Stimulated activated CD8-positive, alpha-beta memory T cell treated with anti-CD3 and anti-CD28 coated beads, Interleukin-2, amount 100 ng/mL, for 1 hour (primary cell): ENCODE measurements at regions not wholly inside any gene's neighbourhood (a gene's known extent, or its start where the extent isn't known, plus 50 kb on each side); places are given as distances from the start of the nearest gene placed in this dataset.
"Not testable (repeated sequence)": the region's sequence is repeated elsewhere in the genome, so short reads cannot be mapped to it uniquely, and the experiment has no call there.

Source experiments
- DNase-seq, 2 donors: peaks; one replicate each; pipeline ENCODE4 v3.0.0-alpha.2; 2020; ENCODE audit warnings: low read depth in 2 of 2

DNA sequence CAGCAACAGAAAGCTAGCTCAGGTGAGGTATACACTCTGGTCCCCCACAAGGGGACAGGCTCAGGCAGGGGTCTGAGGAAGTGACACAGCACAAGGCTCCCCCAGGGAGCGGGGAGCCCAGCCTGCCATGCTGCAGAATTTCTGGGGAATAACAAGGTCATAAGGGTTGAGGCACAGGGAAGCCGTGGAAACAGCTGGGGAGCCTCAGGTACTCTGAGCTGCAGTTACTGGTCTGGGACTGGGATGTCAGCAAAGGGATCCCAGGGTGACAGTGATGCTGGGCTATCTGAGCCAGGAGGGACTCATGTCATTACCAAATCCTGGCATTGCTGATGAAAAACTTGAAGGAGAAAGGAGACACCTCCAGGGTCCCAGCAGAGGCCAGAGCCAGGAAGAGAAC lies 64.4 kb upstream of the NANOS1 start:
- DNase-seq = no peak

DNA sequence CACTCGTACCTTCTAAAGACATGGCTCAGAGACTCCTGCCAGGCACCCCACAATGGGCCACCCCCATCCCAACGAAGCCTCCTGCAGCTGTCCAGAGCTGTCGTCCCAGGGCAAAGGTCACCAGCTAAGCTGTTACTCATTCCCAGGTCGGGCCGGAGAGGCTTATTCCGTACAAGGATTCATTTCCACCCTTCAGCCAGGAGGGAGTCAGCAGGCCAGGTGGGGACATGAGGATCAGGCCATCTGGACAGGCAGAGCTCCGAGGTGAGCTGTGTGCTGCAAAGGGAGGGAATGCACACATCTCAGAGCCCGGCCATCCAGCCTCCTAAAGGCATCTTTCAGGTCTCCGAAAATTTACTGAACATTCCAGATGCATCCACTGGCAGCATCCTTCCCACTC lies 63.9 kb upstream of the NANOS1 start:
- no peak for DNase-seq

DNA sequence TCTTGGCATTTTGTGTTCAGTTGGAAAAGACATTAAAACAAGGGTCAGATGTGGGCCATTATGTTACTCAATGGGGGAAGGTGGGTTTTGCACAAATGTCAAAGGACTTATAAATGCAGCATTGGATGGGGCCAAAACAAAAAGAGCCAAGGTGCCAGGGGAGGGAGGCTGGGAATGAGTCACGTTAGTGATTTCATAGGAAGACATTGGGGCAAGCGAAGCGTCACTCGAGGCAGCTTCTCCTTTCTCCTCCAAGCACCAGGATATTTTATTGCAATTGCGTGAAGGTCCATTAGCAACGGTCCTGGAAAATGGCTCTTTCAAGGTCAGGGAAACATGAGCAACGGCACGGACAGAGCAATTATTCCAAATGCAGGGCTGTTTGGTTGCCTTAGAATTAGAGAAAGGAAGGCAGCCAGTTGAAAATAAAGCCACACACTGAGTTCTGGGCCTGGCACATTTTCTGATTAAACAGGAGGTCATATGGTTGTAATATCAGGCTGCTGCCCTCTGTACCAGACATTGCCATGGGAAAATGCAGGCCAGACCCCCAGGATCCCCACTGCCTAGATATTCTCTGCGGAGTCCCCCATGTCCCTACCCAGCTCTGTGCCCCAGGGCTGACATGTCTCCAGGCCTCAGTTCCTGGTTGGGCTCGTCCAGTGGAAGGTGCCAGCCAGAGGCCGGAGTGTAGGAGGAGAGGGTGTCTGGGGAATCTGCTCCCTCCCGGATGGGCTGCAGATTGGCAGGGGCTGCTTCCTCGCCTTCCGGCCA lies 63.3 kb upstream of the NANOS1 start:
- no peak for DNase-seq

DNA sequence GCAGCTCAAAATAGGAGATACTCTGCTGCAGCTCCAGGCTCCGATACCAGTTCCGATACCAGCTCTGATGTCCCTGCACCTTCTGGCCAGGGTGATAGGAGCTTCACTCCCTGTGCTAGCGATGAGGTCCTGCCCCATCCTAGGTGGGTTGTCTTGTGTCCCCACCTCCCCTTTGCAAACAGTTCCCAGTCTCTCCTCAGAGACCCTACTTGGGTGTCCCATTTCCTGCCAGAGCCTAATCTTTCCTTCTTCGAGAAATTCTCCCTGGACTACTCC lies 62.7 kb upstream of the NANOS1 start:
- DNase-seq = no peak

DNA sequence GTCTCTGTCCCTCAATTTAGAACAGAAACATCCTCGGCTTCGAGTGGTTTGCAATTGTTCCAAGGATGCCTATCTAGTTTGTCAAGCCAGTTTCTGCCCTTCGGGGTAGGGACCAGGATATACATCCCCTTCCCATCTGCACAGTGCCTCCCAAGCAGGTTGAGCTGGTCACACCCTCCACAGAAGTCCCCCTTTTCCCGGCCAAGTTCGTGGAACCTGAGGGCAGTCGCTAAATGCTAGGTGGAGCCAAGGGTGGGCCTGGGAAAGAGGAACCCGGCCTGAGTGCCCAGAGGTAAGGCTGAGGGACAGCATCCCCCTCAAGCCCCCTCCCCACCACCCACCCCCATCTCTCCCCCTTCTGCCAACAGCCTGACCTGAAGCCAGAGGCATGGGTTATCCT lies 62.4 kb upstream of the NANOS1 start:
- no peak for DNase-seq

DNA sequence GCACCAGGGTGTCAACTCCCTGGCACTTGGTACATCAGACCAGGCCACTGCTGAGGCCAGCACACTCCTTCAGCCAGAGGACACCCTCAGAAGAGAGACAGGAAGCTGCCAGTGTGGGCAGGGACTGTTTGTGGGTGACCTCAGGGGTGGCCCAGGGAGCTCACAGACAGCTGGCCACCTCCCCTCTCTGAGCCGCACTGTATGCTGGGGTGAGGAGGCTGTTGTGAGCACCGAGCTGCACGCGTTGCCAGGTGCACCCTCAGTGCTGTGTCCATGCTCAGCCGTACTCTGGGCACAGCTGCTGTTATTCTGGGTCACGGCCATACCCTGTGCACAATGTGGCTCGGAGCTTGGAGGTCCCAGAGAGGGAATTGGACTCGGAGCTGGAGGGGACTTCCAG lies 61.5 kb upstream of the NANOS1 start:
- DNase-seq = no peak

DNA sequence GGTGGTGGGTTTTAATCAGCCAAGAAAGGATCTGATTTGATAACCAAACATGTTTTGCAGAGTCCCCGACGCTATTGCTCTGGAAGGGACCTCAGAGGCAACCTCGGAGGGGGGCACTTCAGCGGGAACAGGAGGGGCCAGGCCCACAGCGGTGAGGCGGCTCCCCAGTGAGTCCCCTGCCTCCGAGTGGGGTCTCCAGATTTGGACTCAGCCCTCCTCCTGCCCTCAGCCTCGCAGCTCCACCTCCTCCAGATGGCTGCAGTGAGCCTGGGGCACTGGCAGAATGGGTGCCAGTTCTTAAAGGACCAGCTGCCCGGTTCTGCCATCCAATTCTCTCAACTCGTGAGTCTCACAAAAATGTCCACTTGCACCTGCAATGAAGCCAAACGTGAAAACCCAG lies 61.0 kb upstream of the NANOS1 start:
- DNase-seq = no peak

DNA sequence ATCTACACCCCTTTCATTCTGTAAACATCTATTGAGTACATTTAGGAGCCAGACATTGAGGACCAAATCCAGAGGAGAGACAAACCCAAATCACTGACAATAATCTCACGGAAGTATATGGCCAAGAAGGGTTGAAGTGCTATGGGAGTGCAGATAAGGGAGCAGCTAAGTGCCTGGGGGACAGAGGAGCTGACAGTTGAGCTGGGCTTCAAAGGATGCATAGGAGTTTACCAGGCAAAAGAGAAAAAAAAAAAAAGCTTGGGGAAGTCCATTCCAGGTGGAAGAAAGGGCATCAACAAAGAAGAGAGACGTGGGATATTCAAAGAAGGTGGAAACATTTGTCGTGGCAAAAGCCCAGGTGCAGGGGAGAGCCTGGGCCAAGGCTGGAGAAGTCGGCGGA lies 60.5 kb upstream of the NANOS1 start:
- DNase-seq = no peak

DNA sequence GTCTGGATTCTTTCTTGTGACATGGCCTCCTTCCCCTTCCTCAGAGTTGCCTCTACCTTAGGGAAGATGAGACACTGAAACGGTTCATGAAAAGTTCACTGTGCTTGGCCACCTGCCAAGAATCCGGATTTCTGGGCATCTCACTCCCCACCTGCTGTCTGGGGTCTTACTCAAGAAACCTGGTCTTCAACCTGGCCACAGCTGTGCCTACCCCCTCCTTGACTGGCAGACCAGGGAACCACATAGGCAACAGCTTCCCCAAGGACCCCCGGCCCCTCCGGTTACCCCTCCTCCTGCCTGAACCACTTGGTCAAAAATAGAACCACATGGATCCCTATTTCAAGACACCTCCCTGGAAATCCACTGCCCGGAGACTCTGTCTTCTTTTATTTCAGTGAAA lies 58.7 kb upstream of the NANOS1 start:
- DNase-seq = no peak

DNA sequence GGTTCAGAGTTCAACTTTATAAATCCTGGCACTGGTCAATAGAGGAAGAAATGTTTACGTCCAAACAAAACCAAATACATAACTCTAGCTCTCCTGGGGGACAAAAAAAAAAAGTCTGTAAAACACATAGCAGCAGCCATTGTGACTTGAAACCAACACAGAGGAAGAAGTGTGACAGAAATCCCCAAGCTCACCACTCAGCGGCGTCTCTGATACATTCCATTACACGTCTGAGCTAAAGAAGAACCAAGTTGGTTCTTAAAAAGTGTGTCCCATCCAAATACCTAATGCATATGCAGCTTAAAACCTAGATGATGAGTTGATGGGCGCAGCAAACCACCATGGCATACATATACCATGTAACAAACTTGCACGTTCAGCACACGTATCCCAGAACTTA lies 58.3 kb upstream of the NANOS1 start:
- no peak for DNase-seq

DNA sequence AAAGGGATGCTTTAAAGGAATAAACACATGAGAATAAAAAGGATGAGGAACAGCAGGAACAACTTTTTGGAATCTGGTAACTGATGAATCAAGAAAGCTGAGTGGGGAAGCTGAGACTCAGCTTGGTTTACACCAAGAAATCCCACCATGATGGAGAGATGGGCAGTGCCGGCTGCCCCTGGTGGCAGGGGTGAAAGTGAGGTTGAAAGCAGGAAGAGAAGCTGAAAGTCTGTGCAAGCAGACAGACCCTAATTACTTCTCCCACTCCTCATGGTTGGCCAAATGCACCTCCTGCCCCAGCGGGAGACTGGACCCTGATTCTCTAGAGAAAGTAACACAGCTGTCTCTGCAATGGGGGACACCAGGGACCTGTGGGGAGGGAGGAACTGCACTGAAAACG lies 57.6 kb upstream of the NANOS1 start:
- DNase-seq = no peak

DNA sequence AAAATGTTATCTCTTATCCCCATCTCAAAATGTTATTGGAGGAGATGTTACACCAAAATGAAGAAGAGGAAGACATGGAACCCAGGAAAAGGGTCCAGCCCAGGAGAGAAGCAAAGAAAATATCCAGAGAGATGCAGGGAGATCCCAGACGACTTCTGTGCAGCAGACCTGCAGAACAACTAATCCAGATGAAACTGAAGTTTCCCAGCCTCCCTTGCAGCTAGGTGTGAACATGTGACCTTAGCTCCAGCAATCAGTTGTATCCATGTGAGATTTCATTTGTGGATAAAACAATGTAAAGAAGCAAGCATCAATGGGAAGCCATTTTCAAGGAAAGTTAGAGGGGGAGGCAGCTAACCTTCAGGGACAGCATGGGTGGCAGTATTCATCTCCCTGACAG lies 55.8 kb upstream of the NANOS1 start:
- DNase-seq = no peak

DNA sequence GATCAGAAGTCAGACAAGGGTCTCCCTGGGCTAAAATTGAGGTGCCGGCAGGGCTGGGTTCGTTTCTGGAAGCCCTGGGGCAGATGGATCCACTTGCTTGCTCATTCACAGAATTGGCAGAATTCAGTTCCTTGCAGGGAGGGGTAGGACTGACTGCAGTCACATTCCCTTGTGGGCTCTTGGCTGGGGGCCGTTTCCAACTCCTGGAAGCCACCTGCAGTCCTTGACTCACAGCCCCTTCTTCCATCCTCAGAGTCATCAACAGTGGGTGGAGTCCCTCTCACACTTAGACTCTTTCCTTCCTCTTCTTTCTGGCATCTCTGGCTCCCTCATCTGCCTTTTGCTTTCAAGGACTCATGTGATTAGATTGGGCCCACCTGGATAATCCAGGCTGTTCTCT lies 54.6 kb upstream of the NANOS1 start:
- no peak for DNase-seq

DNA sequence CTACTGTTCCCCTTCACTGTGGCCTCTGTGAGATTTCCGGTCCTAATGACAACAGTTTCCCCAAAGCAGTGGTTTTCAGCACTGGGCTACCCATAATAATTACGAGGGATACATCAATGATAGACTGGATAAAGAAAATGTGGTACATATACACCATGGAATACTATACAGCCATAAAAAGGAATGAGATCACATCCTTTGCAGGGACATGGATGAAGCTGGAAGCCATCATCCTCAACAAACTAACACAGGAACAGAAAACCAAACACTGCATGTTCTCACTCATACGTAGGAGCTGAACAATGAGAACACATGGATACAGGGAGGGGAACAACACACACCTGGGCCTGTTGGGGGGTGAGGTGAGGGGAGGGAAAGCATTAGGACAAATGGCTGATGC lies 53.3 kb upstream of the NANOS1 start:
- not testable (repeated sequence) for DNase-seq

DNA sequence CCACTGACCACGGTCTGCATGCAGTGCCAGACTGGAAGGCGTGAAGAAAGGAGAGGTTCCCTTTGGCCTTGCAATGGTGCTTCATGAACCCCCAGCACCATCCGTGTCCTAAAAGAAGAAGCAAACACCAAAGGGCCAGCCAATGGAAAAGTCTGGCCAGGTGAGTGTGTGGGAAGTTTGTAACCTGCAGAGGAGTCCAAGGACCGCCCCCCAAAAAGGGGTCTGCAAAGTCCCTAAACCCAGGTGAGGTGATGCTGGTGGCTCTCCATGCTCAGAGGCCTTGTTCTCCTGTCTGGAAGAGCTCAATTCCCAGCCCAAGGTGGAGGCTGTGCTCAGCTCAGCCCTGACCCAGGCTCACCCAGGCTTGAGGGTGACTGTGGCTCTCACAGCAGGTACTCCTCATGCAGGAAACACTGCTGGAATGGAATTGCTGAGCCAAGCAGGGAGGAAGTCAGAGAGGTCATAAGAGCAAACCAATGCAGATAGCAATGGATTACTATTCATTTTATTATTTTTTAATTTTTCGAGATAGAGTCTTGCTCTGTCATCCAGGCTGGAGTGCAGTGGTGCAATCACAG lies 52.4 kb upstream of the NANOS1 start:
- no peak for DNase-seq

DNA sequence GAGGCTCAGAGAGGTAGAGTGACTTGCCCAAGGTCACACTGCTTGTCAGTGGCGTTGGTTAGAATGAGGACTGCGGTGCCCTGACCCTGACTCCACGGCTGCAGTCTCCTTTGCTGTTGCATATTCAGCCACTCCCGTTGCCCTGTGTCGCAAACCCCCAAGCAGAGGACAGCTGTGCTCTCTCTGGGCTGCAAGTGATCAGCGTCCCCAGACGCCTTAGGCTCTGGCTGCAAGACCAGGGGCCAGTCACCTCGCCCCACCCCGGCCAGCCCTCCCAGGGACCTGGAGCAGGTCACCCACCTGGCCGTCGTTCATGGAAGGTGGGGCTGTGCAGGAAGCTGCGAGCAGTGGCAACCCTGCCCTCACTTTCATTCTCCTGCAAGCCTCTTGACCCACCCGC lies 51.7 kb upstream of the NANOS1 start:
- DNase-seq = no peak

DNA sequence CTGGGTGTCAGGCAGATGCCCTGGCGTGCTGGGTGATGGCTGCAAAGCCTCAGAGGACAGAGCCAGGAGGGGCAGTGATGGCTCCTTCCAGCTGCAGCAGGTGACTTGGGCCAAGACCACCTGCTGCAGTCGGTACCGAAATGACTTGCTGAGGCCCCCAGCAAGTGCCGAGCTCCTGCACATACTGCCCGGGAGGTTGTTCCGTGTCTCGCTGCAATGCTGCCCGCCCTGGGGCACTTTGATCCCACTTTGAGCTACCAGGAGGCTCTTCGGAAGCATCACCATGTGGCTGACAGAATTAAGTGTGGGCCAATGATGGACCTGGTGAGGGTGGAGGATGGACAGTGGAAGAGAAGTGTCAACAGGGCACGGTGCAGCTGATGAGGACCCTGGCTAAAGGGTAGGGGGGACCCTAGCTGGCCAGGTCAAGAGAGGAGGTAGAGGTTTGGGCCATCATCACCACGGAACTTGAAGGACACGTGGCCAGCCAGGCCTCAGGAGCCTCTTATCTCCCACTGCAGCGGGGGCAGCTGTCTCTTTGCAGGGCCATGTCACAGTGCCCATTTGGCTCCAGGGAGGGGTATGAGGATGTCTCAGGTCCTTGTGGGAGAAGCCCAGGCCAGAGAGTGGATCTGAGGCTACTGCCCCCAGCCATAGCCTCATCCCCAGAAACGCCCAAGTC lies 51.1 kb upstream of the NANOS1 start:
- no peak for DNase-seq

DNA sequence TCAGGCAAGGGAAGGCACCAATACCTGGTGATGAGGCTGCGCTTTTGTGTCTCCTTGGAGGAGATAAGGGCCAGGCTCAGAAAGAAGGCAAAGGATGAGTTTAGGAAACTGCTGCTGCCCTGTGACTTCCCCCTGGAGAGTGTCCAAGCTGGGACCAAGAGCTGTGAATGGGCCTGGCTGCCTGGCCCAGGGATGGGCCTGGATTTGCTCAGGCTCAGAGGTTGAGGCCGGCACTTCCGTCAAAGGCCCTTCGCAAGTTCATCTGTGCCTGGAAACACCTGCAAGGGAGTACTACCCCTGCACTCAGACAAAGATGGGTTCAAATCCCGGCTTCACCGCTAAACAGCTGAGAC lies 50.5 kb upstream of the NANOS1 start:
- DNase-seq = no peak

DNA sequence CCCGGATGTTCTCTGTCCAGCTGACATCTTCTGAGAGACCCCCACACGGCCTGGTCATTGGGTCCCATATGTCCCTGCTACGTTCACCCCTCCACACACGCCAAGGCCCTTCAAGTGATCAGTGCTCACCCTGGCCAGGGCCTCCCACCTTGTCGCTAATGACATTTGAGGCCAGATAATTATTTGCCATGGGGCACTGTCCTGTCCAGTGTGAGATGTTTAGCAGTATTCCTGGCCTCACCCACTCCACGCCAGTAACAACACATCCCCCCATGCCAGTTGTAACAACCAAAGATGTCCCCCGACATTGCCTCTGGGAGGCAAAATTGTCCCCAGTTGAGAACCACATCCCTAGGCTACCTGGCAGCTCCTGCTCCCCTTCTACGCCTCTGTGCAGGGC lies 49.9 kb upstream of the NANOS1 start:
- no peak for DNase-seq
